ENCODE measurements at regions not wholly inside any gene's neighbourhood (a gene's known extent, or its start where the extent isn't known, plus 50 kb on each side); places are given as distances from the start of the nearest gene placed in this dataset.

DNA sequence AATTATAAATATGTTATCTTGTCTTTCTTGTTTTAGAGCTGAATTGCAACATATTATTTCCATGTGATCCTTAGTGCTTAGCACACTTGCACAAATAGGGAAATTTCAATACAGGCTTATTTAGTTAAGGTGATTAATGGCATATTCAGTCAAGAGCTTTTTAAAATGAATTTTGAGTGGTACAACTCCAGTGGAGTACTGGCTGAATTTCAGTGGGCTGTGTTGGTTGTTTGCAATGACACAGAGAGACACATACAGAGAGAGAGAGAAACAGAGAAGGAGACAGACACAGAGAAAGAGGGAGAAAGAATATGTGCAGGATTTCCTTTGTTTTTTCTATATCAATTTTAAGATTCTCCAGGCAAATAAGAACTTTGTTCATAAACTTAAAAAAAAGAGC, 766.9 kb downstream of the DNAJB9 start:
- no peak for ATAC-seq

DNA sequence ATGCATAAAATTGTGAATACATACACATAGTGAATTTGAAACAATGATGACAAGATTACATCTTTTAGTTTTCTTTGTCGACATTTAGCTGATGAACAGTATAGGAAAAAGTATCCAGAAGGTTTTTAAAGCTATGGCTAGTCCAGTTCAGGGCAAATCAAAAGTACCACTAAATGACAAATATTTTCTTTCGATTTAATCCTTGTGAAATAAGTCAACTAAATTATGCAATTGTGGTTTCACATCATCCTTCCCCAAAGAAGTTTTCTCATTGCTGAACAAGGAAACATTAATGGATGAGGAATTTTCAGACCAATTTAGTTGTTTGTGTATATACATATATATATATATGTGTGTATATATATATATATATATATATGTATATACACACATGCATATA, 774.0 kb downstream of the DNAJB9 start:
- ATAC-seq = no peak
- TF ChIP-seq, protein P1, sequence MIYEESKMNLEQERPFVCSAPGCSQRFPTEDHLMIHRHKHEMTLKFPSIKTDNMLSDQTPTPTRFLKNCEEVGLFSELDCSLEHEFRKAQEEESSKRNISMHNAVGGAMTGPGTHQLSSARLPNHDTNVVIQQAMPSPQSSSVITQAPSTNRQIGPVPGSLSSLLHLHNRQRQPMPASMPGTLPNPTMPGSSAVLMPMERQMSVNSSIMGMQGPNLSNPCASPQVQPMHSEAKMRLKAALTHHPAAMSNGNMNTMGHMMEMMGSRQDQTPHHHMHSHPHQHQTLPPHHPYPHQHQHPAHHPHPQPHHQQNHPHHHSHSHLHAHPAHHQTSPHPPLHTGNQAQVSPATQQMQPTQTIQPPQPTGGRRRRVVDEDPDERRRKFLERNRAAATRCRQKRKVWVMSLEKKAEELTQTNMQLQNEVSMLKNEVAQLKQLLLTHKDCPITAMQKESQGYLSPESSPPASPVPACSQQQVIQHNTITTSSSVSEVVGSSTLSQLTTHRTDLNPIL (CRISPR knock-in tag; IDR thresholded peaks at IDR 0.05; ENCODE audit: low read depth) = no peak
- TF ChIP-seq POU6F1 (CRISPR knock-in tag; IDR thresholded peaks at IDR 0.05; ENCODE audit: borderline replicate concordance, low read depth) (no peak), ZFP3 (CRISPR knock-in tag; IDR thresholded peaks at IDR 0.05) (no peak)

More for the DNA sequence above, 766.9 kb downstream of the DNAJB9 start:
- TF ChIP-seq ZFP3 (CRISPR knock-in tag; IDR thresholded peaks at IDR 0.05) (no peak), SNAI2 (CRISPR knock-in tag; IDR thresholded peaks at IDR 0.05) (no peak), POU6F1 (CRISPR knock-in tag; IDR thresholded peaks at IDR 0.05; ENCODE audit: borderline replicate concordance, low read depth) (no peak), ZNF565 (CRISPR knock-in tag; conservative IDR thresholded peaks at IDR 0.05; ENCODE audit: low read depth) (no peak), ARNTL (CRISPR knock-in tag; IDR thresholded peaks at IDR 0.05; ENCODE audit: borderline replicate concordance, low read depth) (no peak), RARB (CRISPR knock-in tag; IDR thresholded peaks at IDR 0.05) (no peak), BACH2 (CRISPR knock-in tag; IDR thresholded peaks at IDR 0.05; ENCODE audit: borderline replicate concordance) (no peak), PATZ1 (CRISPR knock-in tag; IDR thresholded peaks at IDR 0.05; ENCODE audit: borderline replicate concordance) (no peak)
- TF ChIP-seq, protein P2, sequence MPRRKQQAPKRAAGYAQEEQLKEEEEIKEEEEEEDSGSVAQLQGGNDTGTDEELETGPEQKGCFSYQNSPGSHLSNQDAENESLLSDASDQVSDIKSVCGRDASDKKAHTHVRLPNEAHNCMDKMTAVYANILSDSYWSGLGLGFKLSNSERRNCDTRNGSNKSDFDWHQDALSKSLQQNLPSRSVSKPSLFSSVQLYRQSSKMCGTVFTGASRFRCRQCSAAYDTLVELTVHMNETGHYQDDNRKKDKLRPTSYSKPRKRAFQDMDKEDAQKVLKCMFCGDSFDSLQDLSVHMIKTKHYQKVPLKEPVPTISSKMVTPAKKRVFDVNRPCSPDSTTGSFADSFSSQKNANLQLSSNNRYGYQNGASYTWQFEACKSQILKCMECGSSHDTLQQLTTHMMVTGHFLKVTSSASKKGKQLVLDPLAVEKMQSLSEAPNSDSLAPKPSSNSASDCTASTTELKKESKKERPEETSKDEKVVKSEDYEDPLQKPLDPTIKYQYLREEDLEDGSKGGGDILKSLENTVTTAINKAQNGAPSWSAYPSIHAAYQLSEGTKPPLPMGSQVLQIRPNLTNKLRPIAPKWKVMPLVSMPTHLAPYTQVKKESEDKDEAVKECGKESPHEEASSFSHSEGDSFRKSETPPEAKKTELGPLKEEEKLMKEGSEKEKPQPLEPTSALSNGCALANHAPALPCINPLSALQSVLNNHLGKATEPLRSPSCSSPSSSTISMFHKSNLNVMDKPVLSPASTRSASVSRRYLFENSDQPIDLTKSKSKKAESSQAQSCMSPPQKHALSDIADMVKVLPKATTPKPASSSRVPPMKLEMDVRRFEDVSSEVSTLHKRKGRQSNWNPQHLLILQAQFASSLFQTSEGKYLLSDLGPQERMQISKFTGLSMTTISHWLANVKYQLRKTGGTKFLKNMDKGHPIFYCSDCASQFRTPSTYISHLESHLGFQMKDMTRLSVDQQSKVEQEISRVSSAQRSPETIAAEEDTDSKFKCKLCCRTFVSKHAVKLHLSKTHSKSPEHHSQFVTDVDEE (CRISPR knock-in tag; IDR thresholded peaks at IDR 0.05) = no peak

DNA sequence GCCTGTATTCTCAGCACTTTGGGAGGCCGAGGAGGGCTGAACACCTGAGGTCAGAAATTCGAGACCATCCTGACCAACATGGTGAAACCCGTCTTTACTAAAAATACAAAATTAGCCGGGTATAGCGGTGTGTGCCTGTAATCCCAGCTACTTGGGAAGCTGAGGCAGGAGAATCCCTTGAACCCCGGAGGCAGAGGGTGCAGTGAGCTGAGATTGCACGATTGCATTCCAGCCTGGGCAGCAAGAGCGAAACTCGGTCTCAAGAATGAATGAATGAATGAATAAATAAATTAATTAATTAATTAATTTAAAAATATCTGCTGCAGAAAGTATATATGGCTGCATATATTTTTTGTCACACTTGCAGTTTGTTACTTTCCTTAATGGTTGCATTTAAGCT, 781.8 kb downstream of the DNAJB9 start:
- ATAC-seq = no peak
- TF ChIP-seq ZFP3 (CRISPR knock-in tag; IDR thresholded peaks at IDR 0.05) = no peak
- no peak for TF ChIP-seq ZC3H10 (CRISPR knock-in tag; IDR thresholded peaks at IDR 0.05)
- TF ChIP-seq GLIS3 (CRISPR knock-in tag; IDR thresholded peaks at IDR 0.05) = no peak
- TF ChIP-seq, protein P1 (CRISPR knock-in tag; IDR thresholded peaks at IDR 0.05; ENCODE audit: low read depth) = no peak
- TF ChIP-seq, protein P2 (CRISPR knock-in tag; IDR thresholded peaks at IDR 0.05) = no peak
- no peak for TF ChIP-seq ZNF565 (CRISPR knock-in tag; conservative IDR thresholded peaks at IDR 0.05; ENCODE audit: low read depth)
- no peak for TF ChIP-seq ISL1 (CRISPR knock-in tag; IDR thresholded peaks at IDR 0.05)
- no peak for TF ChIP-seq PATZ1 (CRISPR knock-in tag; IDR thresholded peaks at IDR 0.05; ENCODE audit: borderline replicate concordance)
- TF ChIP-seq OSR1 (CRISPR knock-in tag; IDR thresholded peaks at IDR 0.05) = no peak

Data from SK-N-SH treated with all-trans-retinoic acid at 6 μM for 48 hours (cell line).